ENCODE measurements at regions not wholly inside any gene's neighbourhood (a gene's known extent, or its start where the extent isn't known, plus 50 kb on each side); places are given as distances from the start of the nearest gene placed in this dataset.
"Not testable (repeated sequence)": the region's sequence is repeated elsewhere in the genome, so short reads cannot be mapped to it uniquely, and the experiment has no call there.

- Histone ChIP-seq H3K4me1 (ENCODE audit: control insufficient read depth in 1 of 2, insufficient read depth in 2 of 2, low read length in 2 of 2) (no peaks in the 10 kb centered on the region), H3K9me3 (ENCODE audit: control insufficient read depth in 1 of 2, low read length in 2 of 2) (no peaks in the 10 kb centered on the region), H3K4me3 (ENCODE audit: low read depth in 1 of 2, low read length in 2 of 2) (no peak overlapping the region), H3K36me3 (ENCODE audit: control insufficient read depth in 1 of 2, insufficient read depth in 2 of 2, low read length in 2 of 2) (no peaks in the 10 kb centered on the region), H3K27ac (ENCODE audit: low read length) (no peak overlapping the region), H3K27me3 (ENCODE audit: low read depth, low read length) (no peaks in the 10 kb centered on the region)
Observed at GRCh38 chr13:22931576-22931975, 249.2 kb upstream of the SGCG start.

- H3K9me3 ChIP-seq (ENCODE audit: control insufficient read depth in 1 of 2, low read length in 2 of 2); H3K36me3 ChIP-seq (ENCODE audit: control insufficient read depth in 1 of 2, insufficient read depth in 2 of 2, low read length in 2 of 2); H3K27me3 ChIP-seq (ENCODE audit: low read depth, low read length); H3K4me3 ChIP-seq (ENCODE audit: low read depth in 1 of 2, low read length in 2 of 2); H3K4me1 ChIP-seq (ENCODE audit: control insufficient read depth in 1 of 2, insufficient read depth in 2 of 2, low read length in 2 of 2); H3K27ac ChIP-seq (ENCODE audit: low read length): not testable (repeated sequence)
Observed at GRCh38 chr13:22932632-22933412, 248.0 kb upstream of the SGCG start.

- Histone ChIP-seq H3K27me3 (ENCODE audit: low read depth, low read length) (no peaks in the 10 kb centered on the region), H3K36me3 (ENCODE audit: control insufficient read depth in 1 of 2, insufficient read depth in 2 of 2, low read length in 2 of 2) (no peaks in the 10 kb centered on the region), H3K4me3 (ENCODE audit: low read depth in 1 of 2, low read length in 2 of 2) (no peak overlapping the region), H3K9me3 (ENCODE audit: control insufficient read depth in 1 of 2, low read length in 2 of 2) (no peaks in the 10 kb centered on the region), H3K4me1 (ENCODE audit: control insufficient read depth in 1 of 2, insufficient read depth in 2 of 2, low read length in 2 of 2) (no peaks in the 10 kb centered on the region), H3K27ac (ENCODE audit: low read length) (no peak overlapping the region)
Observed at GRCh38 chr13:22933571-22934181, 247.1 kb upstream of the SGCG start.

DNA sequence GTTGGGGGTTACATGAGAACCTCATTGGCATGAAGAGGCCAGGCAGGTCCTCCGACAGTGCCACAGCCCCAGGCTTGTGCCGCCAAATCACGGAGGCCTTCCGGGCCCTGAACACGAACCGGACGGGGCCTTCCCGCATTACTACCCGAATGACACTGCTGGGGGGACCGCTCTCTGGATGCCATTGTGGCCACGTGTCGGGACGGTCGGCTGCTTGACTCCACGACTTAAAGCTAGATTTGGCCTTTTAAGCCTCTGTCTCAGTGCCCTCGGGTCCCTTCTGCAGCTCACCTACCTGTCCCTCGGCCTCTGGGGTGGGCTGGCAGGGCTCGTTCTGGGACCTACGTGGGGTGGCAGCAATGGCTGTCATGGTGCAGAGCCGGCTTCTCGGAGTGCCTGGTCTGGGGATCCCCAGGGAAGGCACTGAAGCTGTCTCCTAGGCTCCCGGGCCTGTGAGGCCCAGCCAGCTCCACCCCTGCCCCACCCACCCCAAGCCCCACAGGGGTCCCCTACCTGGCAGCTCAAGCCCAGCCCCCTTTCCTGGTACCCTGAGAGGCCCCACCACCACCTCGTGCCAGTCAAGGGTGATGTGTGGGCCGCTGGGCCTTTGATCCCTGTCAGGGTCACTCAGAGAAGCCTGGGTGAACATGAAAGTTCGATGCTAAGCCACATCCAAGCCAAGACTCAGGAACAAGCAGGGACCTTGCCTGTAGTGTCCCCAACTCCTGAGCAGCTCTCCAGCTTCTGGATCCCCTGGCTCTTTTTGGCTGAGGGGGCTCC lies 245.8 kb upstream of the SGCG start:
- H3K27ac ChIP-seq (ENCODE audit: low read length): no peak overlapping the region
- H3K36me3 ChIP-seq (ENCODE audit: control insufficient read depth in 1 of 2, insufficient read depth in 2 of 2, low read length in 2 of 2): no peaks in the 10 kb centered on the region
- no peaks in the 10 kb centered on the region for H3K9me3 ChIP-seq (ENCODE audit: control insufficient read depth in 1 of 2, low read length in 2 of 2)
- no peak overlapping the region for H3K4me3 ChIP-seq (ENCODE audit: low read depth in 1 of 2, low read length in 2 of 2)
- no peaks in the 10 kb centered on the region for H3K4me1 ChIP-seq (ENCODE audit: control insufficient read depth in 1 of 2, insufficient read depth in 2 of 2, low read length in 2 of 2)
- no peaks in the 10 kb centered on the region for H3K27me3 ChIP-seq (ENCODE audit: low read depth, low read length)

DNA sequence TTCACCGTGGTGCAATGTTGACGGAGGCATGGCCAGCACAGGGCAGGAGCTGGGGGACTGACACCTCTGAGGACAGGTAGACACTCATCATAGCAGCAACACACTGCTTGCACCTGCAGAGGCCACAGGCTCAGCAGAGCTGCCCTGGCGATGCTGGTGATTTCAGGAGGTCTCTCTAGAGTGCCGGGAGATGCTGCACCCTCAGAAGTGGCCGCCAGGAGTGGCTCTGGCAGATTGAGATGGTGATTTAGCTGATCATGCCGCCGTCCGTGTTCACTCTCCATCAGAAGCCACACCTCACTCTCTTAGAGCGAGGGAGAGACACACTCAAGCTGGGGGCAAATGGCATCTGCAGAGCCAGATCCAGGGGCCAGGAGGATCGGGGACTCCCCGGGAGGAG lies 244.6 kb upstream of the SGCG start:
- H3K27ac ChIP-seq (ENCODE audit: low read length): no peak overlapping the region
- no peaks in the 10 kb centered on the region for H3K4me1 ChIP-seq (ENCODE audit: control insufficient read depth in 1 of 2, insufficient read depth in 2 of 2, low read length in 2 of 2)
- no peak overlapping the region for H3K4me3 ChIP-seq (ENCODE audit: low read depth in 1 of 2, low read length in 2 of 2)
- no peaks in the 10 kb centered on the region for H3K27me3 ChIP-seq (ENCODE audit: low read depth, low read length)
- no peaks in the 10 kb centered on the region for H3K36me3 ChIP-seq (ENCODE audit: control insufficient read depth in 1 of 2, insufficient read depth in 2 of 2, low read length in 2 of 2)
- no peaks in the 10 kb centered on the region for H3K9me3 ChIP-seq (ENCODE audit: control insufficient read depth in 1 of 2, low read length in 2 of 2)

DNA sequence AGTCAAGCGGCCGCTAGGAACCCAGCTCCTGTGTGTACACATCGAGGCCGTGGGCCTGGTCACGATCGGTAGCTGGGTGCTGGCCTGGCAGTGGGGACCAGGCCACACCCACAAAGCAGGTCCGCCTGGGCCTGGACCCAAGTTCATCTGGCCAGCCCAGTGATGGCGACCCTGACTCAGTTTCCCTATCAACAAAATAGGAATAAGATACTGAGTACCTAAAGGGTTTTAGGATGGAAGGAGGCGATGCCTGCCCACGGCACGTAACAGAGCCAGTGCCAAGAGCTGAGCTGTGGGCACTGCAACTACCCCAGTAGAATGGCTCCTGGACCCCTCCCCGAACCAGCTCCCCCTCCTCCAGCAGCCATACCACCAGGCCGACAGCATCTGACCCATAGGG lies 243.5 kb upstream of the SGCG start:
- Histone ChIP-seq H3K4me3 (ENCODE audit: low read depth in 1 of 2, low read length in 2 of 2) (no peak overlapping the region), H3K27ac (ENCODE audit: low read length) (no peak overlapping the region), H3K27me3 (ENCODE audit: low read depth, low read length) (no peaks in the 10 kb centered on the region), H3K9me3 (ENCODE audit: control insufficient read depth in 1 of 2, low read length in 2 of 2) (no peaks in the 10 kb centered on the region), H3K36me3 (ENCODE audit: control insufficient read depth in 1 of 2, insufficient read depth in 2 of 2, low read length in 2 of 2) (no peaks in the 10 kb centered on the region), H3K4me1 (ENCODE audit: control insufficient read depth in 1 of 2, insufficient read depth in 2 of 2, low read length in 2 of 2) (no peaks in the 10 kb centered on the region)

DNA sequence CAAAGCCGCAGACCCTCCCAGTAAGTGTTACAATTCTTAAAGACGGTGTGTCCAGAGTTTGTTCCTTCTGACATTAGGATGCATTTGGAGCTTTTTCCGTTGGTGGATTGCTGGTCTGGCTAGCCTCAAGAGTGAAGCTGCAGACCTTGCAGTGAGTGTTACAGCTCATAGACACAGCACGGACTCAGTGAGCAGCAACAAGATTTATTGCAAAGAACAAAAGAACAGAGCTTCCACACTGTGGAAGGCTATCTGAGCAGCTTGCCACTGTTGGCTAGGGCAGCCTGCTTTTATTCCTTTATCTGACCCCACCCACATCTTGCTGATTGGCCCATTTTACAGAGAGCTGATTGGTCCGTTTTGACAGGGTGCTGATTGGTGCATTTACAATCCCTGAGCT lies 242.8 kb upstream of the SGCG start:
- Histone ChIP-seq H3K27me3 (ENCODE audit: low read depth, low read length) (no peaks in the 10 kb centered on the region), H3K27ac (ENCODE audit: low read length) (no peak overlapping the region), H3K4me3 (ENCODE audit: low read depth in 1 of 2, low read length in 2 of 2) (no peak overlapping the region), H3K36me3 (ENCODE audit: control insufficient read depth in 1 of 2, insufficient read depth in 2 of 2, low read length in 2 of 2) (no peaks in the 10 kb centered on the region), H3K4me1 (ENCODE audit: control insufficient read depth in 1 of 2, insufficient read depth in 2 of 2, low read length in 2 of 2) (no peaks in the 10 kb centered on the region), H3K9me3 (ENCODE audit: control insufficient read depth in 1 of 2, low read length in 2 of 2) (no peaks in the 10 kb centered on the region)

- H3K36me3 ChIP-seq (ENCODE audit: control insufficient read depth in 1 of 2, insufficient read depth in 2 of 2, low read length in 2 of 2): no peaks in the 10 kb centered on the region
- no peak overlapping the region for H3K27ac ChIP-seq (ENCODE audit: low read length)
- H3K4me1 ChIP-seq (ENCODE audit: control insufficient read depth in 1 of 2, insufficient read depth in 2 of 2, low read length in 2 of 2): no peaks in the 10 kb centered on the region
- H3K27me3 ChIP-seq (ENCODE audit: low read depth, low read length): no peaks in the 10 kb centered on the region
- H3K4me3 ChIP-seq (ENCODE audit: low read depth in 1 of 2, low read length in 2 of 2): no peak overlapping the region
- H3K9me3 ChIP-seq (ENCODE audit: control insufficient read depth in 1 of 2, low read length in 2 of 2): no peaks in the 10 kb centered on the region
Observed at GRCh38 chr13:22938576-22938975, 242.2 kb upstream of the SGCG start.

DNA sequence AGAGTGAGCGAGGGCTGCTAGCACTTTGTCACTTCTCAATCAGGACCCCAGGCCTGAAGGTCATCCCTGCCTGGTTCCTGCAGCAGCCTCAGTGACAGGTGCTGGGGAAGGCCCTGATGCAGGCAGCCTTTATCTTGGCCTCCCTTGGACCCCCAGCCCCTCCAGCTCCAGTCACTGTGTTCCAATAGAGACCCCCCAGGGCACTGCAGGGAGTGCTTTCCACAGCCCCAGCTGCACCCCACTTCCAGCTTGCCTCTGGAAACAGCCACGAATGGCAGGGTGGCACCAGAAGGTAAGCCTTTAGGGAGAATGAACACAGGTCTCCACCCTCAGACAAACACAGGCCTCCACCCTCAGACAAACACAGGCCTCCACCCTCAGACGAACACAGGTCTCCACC lies 241.6 kb upstream of the SGCG start:
- H3K4me3 ChIP-seq (ENCODE audit: low read depth in 1 of 2, low read length in 2 of 2): no peak overlapping the region
- H3K27me3 ChIP-seq (ENCODE audit: low read depth, low read length): no peaks in the 10 kb centered on the region
- H3K9me3 ChIP-seq (ENCODE audit: control insufficient read depth in 1 of 2, low read length in 2 of 2): no peaks in the 10 kb centered on the region
- H3K36me3 ChIP-seq (ENCODE audit: control insufficient read depth in 1 of 2, insufficient read depth in 2 of 2, low read length in 2 of 2): no peaks in the 10 kb centered on the region
- H3K27ac ChIP-seq (ENCODE audit: low read length): no peak overlapping the region
- no peaks in the 10 kb centered on the region for H3K4me1 ChIP-seq (ENCODE audit: control insufficient read depth in 1 of 2, insufficient read depth in 2 of 2, low read length in 2 of 2)

DNA sequence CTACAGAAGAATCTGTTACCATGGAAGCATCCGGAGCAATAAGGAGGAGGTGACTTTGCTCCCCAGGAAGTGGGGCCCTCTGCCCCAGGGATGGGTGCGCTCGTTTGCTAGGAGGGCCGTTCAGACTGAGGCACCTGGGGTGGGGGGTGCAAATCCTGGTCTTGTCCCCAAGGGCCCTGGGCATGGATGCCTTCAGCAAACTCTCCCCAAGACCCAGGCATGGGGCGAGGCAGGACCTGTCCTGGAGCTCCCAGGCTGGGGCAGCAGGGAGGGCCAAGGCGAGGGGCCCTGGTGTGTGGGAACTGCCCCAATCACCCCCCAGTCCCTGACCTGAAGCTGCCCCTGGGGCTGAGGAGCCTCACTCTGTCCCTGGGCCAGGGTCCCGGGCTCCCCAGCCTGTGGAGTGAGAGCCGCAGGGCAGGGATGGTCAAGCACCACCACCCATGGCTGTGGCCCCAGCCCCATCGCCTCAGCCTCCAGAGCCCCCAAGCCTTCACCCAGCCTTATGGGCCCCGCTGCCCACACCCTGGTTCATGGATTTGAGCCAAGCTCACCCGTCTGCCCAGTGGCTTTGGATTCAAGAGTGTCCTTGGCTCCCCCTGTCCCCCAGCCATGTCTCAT lies 240.6 kb upstream of the SGCG start:
- no peak overlapping the region for H3K27ac ChIP-seq (ENCODE audit: low read length)
- no peaks in the 10 kb centered on the region for H3K36me3 ChIP-seq (ENCODE audit: control insufficient read depth in 1 of 2, insufficient read depth in 2 of 2, low read length in 2 of 2)
- H3K4me3 ChIP-seq (ENCODE audit: low read depth in 1 of 2, low read length in 2 of 2): no peak overlapping the region
- H3K4me1 ChIP-seq (ENCODE audit: control insufficient read depth in 1 of 2, insufficient read depth in 2 of 2, low read length in 2 of 2): no peaks in the 10 kb centered on the region
- no peaks in the 10 kb centered on the region for H3K27me3 ChIP-seq (ENCODE audit: low read depth, low read length)
- H3K9me3 ChIP-seq (ENCODE audit: control insufficient read depth in 1 of 2, low read length in 2 of 2): no peaks in the 10 kb centered on the region

- H3K9me3 ChIP-seq (ENCODE audit: control insufficient read depth in 1 of 2, low read length in 2 of 2): no peaks in the 10 kb centered on the region
- H3K36me3 ChIP-seq (ENCODE audit: control insufficient read depth in 1 of 2, insufficient read depth in 2 of 2, low read length in 2 of 2): no peaks in the 10 kb centered on the region
- no peak overlapping the region for H3K27ac ChIP-seq (ENCODE audit: low read length)
- H3K4me1 ChIP-seq (ENCODE audit: control insufficient read depth in 1 of 2, insufficient read depth in 2 of 2, low read length in 2 of 2): no peaks in the 10 kb centered on the region
- no peaks in the 10 kb centered on the region for H3K27me3 ChIP-seq (ENCODE audit: low read depth, low read length)
- H3K4me3 ChIP-seq (ENCODE audit: low read depth in 1 of 2, low read length in 2 of 2): no peak overlapping the region
Observed at GRCh38 chr13:22940736-22941135, 240.0 kb upstream of the SGCG start.
